DND-41 (cell line): ENCODE measurements at regions not wholly inside any gene's neighbourhood (a gene's known extent, or its start where the extent isn't known, plus 50 kb on each side); places are given as distances from the start of the nearest gene placed in this dataset.

Experiments used
- ATAC-seq: fragments of 200-7000 bp; cut with Tn5 transposase; 3 replicates; pipeline ENCODE4 v1.9.1; 2021; ENCODE audit warnings: low read depth; ENCODE audit not compliant: insufficient read depth
- DNase-seq: peaks from one replicate; pipeline ENCODE4 v3.0.0-alpha.2; 2020
- H2AFZ ChIP-seq: 2 replicates; pipeline ENCODE4 v1.6.0; 2012; ENCODE audit warnings: low read depth, low read length
- H3K27ac ChIP-seq: 2 replicates; pipeline ENCODE4 v1.5.1; 2012; ENCODE audit warnings: low read length, inconsistent platforms
- H3K27me3 ChIP-seq: fragments of 200-600 bp; sonication (generic); 2 replicates; pipeline ENCODE4 v1.6.0; 2012; ENCODE audit warnings: low read length, mild to moderate bottlenecking, inconsistent platforms; ENCODE audit not compliant: insufficient read depth, poor library complexity
- H3K36me3 ChIP-seq: 2 replicates; pipeline ENCODE4 v1.5.1; 2012; ENCODE audit warnings: low read length, inconsistent platforms; ENCODE audit not compliant: insufficient read depth
- H3K4me1 ChIP-seq: 2 replicates; pipeline ENCODE4 v1.5.1; 2012; ENCODE audit warnings: mild to moderate bottlenecking, low read length; ENCODE audit not compliant: insufficient read depth
- H3K4me2 ChIP-seq: 2 replicates; pipeline ENCODE4 v1.6.0; 2012; ENCODE audit warnings: mild to moderate bottlenecking, moderate library complexity, low read length, inconsistent platforms; ENCODE audit not compliant: insufficient read depth
- H3K4me3 ChIP-seq, 2 experiments: fragments of 200-600 bp in 1 of 2; shearing (Covaris generic) in 1 of 2; 2 replicates each; pipeline ENCODE4 v1.5.1; 2012 to 2016; ENCODE audit warnings: inconsistent platforms in 2 of 2, low read length in 2 of 2, mild to moderate bottlenecking in 2 of 2, low read depth in 1 of 2, moderate library complexity in 1 of 2
- H3K79me2 ChIP-seq: 2 replicates; pipeline ENCODE4 v1.6.0; 2012; ENCODE audit warnings: low read length, inconsistent platforms; ENCODE audit not compliant: insufficient read depth
- H3K9ac ChIP-seq: 2 replicates; pipeline ENCODE4 v1.6.0; 2012; ENCODE audit warnings: low read depth, mild to moderate bottlenecking, inconsistent platforms, low read length, moderate library complexity
- H3K9me3 ChIP-seq: 2 replicates; pipeline ENCODE4 v1.5.1; 2012; ENCODE audit warnings: low read length, moderate library complexity, mild to moderate bottlenecking, inconsistent platforms; ENCODE audit not compliant: insufficient read depth, severe bottlenecking
- H4K20me1 ChIP-seq: 2 replicates; pipeline ENCODE4 v1.6.0; 2012; ENCODE audit warnings: low read length; ENCODE audit not compliant: insufficient read depth
- CTCF ChIP-seq: IDR thresholded peaks from 2 replicates; pipeline ENCODE4 v1.5.1; 2012; ENCODE audit warnings: borderline replicate concordance, low read length, moderate library complexity, mild to moderate bottlenecking; ENCODE audit not compliant: poor library complexity, severe bottlenecking; ENCODE audit errors: extremely low read depth
- EZH2 ChIP-seq: IDR thresholded peaks from 3 replicates; pipeline ENCODE4 v1.6.1; 2012; ENCODE audit warnings: borderline replicate concordance, low read depth, mild to moderate bottlenecking, moderate library complexity, low read length, inconsistent platforms; ENCODE audit not compliant: severe bottlenecking

- no peak overlapping the region for H3K27ac ChIP-seq
- H3K79me2 ChIP-seq, result no peaks in the 10 kb centered on the region
- H4K20me1 ChIP-seq, result no peaks in the 10 kb centered on the region
- H3K9me3 ChIP-seq, result peaks cover 5% of the 10 kb centered on the region
- H3K36me3 ChIP-seq, result no peaks in the 10 kb centered on the region
- TF ChIP-seq CTCF, result no peak
- no peak for TF ChIP-seq EZH2
- H3K4me2 ChIP-seq, result no peak overlapping the region
- H3K4me1 ChIP-seq, result no peaks in the 10 kb centered on the region
- DNase-seq (no peak), ATAC-seq (no peak)
- H2AFZ ChIP-seq, result no peak overlapping the region
- no peak overlapping the region for H3K4me3 ChIP-seq
- no peaks in the 10 kb centered on the region for H3K27me3 ChIP-seq
- H3K9ac ChIP-seq, result no peak overlapping the region
Observed at GRCh38 chr22:47446331-47446730, 683.9 kb downstream of the TBC1D22A start.

DNA sequence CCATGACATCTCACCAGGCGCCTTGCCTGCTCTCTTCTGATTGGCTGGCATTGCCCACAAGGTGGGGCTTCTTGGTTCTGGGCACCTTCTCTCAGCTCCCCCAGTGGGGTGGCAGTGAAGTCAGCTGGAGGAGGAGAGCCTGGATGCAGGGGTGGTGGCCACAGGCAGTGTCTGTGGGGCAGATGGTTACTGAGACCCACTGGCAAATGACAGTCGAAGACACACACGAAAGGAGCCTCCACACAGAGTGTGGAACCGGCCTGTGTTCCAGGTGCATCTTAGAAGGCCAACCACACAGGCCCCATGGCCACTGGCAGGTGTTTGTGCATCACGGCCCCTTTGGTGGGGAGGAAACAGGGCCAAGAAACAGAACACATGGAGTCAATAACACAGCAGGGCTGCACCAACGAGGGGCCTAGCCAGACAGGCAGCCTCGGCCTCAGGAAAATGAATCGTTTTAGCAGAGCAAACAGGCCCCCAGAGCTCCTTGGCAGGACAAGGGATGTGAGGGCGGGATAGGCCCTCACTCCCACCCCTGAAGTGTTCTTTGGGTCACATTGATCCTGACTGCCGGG, 683.4 kb downstream of the TBC1D22A start:
- Histone ChIP-seq H3K4me2 (no peak overlapping the region), H3K27ac (no peak overlapping the region), H3K4me3 (no peak overlapping the region), H3K9me3 (peaks cover 5% of the 10 kb centered on the region), H3K36me3 (no peaks in the 10 kb centered on the region), H2AFZ (no peak overlapping the region), H3K79me2 (no peaks in the 10 kb centered on the region), H3K27me3 (no peaks in the 10 kb centered on the region), H4K20me1 (no peaks in the 10 kb centered on the region), H3K4me1 (no peaks in the 10 kb centered on the region), H3K9ac (no peak overlapping the region)
- ATAC-seq, result no peak
- DNase-seq, result no peak
- TF ChIP-seq EZH2, result no peak
- TF ChIP-seq CTCF, result no peak

DNA sequence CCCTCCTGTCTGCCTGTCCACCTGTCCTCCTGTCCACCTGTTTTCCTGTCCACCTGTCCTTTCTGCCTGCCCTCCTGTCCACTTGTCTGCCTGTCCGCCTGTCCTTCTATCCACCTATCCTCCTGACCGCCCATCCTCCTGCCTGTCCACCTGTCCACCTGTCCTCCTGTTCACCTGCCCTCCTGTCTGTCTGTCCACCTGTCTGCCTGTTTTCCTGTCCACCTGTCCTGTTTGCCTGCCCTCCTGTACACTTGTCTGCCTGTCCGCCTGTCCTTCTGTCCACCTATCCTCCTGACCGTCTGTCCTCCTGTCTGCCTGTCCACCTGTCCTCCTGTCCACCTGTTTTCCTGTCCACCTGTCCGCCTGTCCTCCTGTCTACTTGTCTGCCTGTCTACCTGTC, 682.8 kb downstream of the TBC1D22A start:
- H3K4me1 ChIP-seq, result no peaks in the 10 kb centered on the region
- H3K9me3 ChIP-seq, result peaks cover 5% of the 10 kb centered on the region
- no peaks in the 10 kb centered on the region for H3K27me3 ChIP-seq
- no peak overlapping the region for H3K4me2 ChIP-seq
- no peaks in the 10 kb centered on the region for H3K79me2 ChIP-seq
- H3K36me3 ChIP-seq, result no peaks in the 10 kb centered on the region
- DNase-seq, result no peak
- no peak overlapping the region for H3K4me3 ChIP-seq
- no peak overlapping the region for H3K27ac ChIP-seq
- ATAC-seq, result no peak
- H3K9ac ChIP-seq, result no peak overlapping the region
- H4K20me1 ChIP-seq, result no peaks in the 10 kb centered on the region
- no peak overlapping the region for H2AFZ ChIP-seq
- no peak for TF ChIP-seq EZH2
- no peak for TF ChIP-seq CTCF

DNA sequence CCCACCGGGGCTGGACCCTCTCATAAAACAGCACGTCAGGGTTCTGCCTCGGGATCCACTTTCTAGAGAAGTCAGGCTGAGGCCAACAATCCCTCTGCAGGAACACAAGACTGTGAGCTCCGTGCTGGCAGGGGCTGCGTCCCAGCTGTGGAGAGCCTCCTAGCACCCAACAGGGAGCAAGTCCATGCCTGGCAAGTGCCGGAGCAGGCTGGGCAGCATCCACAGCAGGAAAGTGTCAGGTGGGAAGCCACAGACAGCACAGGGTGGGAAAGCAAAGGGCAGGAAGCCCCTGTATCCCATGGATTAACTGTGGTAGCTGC, 682.3 kb downstream of the TBC1D22A start:
- H3K4me2 ChIP-seq, result no peak overlapping the region
- H3K36me3 ChIP-seq, result no peaks in the 10 kb centered on the region
- no peak overlapping the region for H3K9ac ChIP-seq
- H4K20me1 ChIP-seq, result no peaks in the 10 kb centered on the region
- H3K27me3 ChIP-seq, result no peaks in the 10 kb centered on the region
- peaks cover 5% of the 10 kb centered on the region for H3K9me3 ChIP-seq
- TF ChIP-seq CTCF (no peak), EZH2 (no peak)
- no peak overlapping the region for H2AFZ ChIP-seq
- H3K27ac ChIP-seq, result no peak overlapping the region
- no peaks in the 10 kb centered on the region for H3K4me1 ChIP-seq
- H3K4me3 ChIP-seq, result no peak overlapping the region
- DNase-seq (no peak), ATAC-seq (no peak)
- H3K79me2 ChIP-seq, result no peaks in the 10 kb centered on the region
